GM21423 (cell line): ENCODE measurements at regions not wholly inside any gene's neighbourhood (a gene's known extent, or its start where the extent isn't known, plus 50 kb on each side); places are given as distances from the start of the nearest gene placed in this dataset.

ENCODE experiments used
- ATAC-seq: cut with Tn5 transposase; IDR thresholded peaks from one replicate; pipeline ENCODE4 v1.9.1; 2021; ENCODE audit warnings: mild to moderate bottlenecking, moderate library complexity; ENCODE audit not compliant: unreplicated experiment

DNA sequence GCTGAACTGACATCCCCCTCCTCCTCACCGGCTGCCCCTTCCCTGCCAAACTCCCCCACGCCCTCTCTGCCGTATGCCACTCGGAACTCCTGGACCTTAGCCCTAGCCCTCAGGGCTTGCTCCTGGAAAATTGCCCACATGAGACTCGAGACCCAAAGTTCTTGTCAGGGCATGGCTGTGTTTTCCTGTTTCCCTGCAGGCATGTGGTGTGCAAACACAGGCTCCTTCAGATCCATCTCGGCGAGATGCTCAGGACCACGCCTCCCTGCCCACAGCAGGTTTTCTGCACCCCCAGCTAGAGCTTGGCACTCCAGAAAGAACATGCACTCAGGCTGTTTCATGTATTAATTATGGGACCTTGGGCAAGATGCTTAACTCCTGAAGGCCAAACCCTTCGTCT lies 1480.4 kb downstream of the BRD1 start:
- no peak for ATAC-seq

DNA sequence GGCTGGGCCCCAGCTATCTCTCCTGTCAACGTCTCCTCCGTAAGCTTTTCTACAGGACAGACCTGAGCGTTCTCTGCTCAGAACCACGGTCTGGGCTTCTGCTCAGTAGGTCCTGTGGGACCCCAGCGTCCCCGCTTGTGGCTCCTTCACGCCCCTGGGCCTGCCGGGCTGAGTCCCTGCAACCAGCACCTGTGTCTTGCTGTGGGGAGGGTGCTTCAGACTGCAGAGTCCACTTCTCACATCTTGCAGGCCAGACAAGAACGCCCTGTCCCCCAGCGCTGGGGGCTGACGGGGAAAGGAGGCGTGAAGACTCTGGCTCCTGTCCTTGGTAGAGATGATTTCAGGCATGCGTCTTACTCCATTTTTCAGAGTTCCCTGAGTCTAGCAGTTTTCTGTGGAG lies 1480.8 kb downstream of the BRD1 start:
- no peak for ATAC-seq

DNA sequence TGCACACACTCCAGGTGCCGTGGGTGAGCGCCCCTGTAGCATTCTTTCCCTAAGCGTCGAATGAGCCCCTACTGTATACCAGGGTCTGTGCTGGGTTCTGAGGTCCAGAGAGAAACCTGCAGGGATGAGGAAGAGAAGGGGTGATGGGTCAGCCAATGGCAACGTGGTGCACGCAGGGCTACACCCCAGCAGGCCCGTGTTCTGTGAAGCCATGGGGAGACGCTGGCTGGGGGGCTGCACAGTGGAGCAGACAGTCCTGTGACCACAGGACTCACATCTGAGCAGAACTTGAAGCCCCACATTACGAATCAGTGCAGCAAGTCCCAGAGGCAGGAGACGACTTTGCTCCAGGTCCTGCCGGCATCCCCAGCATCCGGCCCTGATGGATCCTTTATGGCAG lies 1481.4 kb downstream of the BRD1 start:
- ATAC-seq: no peak

DNA sequence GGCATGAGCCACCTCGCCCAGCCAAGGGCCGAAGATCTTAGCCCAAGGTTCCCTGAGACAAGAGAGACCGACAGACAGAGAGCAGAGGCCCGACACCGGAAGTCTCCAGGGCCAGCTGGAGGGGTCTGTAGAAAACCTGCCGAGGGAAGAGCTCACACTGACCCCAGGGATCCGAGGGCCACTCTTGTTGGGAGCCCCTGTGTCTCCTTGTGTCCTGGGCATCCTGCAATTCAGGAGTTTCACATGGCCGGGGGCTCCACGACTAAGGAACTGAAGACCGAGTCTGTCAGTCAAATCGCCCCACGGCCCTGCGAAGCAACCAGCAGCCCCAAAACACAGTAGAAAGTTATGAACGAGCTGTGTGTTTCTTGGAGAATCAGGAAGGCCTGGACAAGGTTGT lies 1482.0 kb downstream of the BRD1 start:
- ATAC-seq: no peak

DNA sequence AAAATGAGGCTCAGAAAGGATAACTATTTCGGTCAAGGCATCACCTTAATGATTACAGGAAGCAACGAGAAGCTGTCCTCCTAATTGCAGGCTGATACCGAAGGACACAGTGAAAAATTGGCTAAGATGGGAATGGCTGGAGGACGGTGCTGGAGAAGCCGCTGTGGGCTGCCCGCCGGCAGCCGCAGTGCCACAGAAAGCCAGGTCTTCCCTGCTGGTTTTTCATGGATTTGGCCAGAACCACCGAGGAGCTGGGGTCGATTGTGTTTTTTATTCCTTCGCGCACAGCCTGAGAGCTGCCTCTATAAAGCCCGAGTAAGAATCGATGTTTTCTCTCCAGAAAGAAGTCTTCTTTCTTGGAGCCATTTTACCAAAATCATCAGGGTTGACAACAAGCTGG lies 1484.2 kb downstream of the BRD1 start:
- ATAC-seq: no peak

DNA sequence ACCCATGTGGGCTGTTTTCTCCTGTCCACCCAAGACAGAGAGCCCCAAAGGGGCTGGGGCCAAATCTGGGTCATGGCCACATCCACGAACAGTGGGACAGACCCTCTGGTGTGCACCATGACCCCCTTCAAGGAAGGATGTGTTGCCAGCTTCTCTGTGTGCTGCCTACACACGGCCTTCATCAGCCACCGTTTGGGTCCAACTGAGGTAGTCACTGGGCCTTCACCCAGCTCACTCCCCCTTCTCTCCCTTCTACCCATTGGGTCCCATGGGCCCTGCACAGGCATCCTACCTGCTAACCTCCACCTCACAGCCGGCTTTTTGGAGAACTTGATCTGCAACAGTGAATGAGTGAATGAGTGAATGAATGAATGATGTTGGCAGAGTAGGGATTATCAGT lies 1484.9 kb downstream of the BRD1 start:
- no peak for ATAC-seq

DNA sequence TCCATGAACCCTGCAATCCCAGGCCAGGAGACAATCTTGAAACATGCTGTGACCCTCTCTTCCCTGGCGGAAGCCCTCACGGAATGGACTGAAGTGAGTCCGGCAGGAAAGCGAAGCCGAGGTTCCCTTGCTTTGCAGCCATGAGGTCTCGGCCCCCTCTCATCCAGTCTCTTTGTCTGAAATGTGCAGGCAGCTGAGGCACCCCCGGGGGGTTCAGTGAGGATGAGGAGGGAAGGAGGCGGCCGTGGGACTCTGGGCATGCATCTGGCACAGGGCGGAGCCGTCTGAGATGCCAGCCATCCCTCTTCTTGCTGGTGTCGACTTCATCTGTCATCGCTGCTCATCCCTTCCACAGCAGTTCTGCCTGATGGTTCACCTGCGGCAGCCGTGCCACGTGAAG lies 1485.7 kb downstream of the BRD1 start:
- no peak for ATAC-seq

DNA sequence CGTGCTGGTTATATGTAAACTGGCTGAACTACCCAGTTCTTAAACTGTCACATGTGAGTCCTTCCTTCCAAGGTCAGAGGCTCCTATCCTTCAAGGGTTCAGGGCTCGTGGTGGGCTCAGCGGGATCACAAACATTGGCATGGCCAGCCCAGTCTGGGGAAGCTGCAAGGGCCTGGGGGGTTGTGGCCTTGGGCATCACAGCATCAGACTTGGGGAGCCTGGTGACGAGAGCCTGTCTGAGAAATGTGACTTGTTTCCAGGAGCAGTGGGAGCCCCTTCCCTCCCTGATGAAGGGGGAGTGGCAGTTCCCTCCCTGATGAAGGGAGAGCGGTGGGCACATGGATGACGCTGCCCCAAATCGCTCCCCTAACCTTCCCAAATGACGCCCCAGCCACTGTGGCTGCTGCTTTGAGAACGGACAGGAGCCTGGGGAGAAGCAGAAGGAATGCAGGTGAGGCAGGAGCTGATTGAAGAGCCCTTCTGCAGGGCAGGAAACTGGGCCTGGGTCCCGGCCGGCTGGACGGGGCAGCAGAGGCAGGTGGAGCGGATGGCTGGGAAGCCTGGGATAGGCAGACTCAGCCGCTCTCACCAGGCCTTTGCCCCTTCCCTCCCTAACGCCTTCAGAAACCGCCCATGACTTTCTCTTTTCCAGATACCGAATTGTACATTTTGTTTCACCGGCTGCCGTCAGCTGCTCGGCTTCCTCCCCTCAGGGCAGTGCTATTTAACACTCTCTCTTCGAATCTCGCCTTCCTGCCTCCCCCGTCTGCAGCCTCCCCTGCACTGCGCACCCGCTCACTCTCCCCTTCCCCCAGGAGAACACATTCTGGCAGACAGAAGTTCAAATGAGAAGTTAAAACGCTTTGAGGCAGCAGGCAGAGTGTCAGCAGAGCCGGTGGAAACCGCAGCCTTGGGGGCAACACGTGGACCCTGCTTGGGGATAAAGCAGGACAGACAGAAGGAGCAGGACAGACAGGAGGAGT lies 1486.7 kb downstream of the BRD1 start:
- ATAC-seq: no peak

DNA sequence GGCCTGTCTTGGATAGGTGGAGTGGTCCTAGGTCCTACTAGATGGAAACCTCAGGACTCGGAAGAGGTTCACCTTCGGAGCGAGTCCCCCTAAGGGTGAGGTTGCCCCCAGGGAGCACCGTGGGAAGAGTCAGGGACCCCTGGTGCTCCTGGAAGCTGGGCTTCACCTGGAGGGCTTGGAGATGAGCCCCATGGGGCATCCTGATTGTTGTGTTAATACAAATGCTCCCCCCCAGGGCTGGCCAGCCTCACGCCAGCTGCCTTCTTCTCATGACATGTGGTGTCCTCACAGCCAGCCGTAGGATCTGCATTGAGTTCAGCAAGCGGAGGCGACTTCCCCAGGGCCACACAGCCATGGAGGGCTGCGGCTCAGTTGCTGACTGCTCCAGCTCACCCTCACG lies 1487.5 kb downstream of the BRD1 start:
- ATAC-seq: no peak

DNA sequence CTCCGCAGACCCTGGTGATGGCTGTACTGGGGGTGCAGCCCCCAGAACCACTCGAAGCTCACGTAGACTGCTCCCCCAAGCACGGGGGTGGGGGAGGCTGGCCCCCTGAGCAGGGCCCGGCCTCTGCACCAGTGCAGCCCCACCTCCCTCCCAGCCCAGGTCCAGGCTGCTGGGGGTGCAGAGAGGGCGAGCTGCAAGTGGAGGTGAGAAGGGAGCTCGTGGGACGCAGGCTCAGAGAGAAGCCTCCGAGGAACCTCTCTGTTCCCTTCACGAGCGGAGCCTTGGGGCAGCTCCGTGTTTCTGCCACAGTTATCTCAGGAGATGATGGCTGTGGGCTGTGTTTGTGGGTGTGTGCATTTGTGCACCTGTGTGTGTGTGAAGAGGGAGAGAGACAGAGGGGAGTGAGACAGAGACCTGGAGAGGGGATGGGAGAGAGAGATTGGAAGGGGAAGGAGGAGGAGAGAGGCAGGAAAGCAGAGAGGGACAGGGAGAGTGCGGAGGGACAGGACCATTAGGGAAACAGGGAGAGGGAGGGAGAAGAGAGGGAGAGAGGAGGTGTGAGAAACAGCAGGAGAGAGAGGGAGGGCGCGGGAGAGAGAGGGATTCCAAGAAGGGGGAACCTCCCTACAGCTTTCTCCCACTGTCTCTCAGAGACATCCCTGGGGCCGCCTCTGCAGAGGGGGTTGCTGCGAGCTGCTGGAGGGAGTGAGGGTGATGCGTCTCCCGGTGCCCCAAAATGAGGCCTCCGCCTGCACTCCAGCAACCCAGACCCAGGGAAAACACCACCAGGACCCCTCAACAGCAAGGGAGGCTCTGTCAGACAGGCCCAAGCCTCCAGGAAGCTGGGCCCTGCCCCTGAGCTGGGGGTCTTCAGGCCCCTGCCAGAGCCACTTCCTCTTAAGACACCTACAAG lies 1488.6 kb downstream of the BRD1 start:
- no peak for ATAC-seq

DNA sequence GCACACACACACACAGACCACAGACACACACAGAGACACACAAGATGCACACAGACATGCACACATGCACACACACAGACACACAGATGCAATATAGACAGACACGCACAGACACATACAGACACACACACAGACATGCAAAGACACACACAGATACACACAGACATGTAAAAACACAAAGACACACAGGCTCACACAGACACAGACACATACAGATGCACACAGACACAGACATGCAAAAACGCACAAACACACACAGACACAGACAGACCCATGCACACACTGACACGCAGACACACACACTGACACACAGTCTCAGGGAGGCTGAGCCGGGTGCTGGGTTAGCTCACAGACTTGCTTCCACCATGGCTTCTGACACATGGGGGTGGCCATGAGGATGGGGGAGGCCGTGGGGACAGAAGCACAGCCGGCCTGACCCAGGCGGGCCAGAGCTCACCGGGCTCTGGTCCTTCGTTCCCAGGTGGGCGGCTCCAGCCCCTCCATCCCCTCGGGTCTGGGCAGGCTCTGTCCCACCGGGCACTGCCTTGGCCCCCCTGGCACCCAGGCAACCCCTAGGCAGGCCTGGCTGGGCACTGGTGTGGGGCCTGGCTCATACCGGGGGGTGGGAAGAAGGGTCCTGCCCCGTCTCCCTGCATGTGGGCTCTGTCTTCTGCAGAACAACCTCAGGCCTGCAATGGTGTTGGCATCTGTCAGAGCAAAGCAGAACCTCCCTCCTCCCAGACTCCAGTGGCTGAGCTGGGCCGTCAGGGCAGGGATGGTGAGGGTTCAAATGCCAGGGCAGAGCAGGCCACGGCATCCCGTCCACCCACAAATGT lies 1489.5 kb downstream of the BRD1 start:
- ATAC-seq: no peak

DNA sequence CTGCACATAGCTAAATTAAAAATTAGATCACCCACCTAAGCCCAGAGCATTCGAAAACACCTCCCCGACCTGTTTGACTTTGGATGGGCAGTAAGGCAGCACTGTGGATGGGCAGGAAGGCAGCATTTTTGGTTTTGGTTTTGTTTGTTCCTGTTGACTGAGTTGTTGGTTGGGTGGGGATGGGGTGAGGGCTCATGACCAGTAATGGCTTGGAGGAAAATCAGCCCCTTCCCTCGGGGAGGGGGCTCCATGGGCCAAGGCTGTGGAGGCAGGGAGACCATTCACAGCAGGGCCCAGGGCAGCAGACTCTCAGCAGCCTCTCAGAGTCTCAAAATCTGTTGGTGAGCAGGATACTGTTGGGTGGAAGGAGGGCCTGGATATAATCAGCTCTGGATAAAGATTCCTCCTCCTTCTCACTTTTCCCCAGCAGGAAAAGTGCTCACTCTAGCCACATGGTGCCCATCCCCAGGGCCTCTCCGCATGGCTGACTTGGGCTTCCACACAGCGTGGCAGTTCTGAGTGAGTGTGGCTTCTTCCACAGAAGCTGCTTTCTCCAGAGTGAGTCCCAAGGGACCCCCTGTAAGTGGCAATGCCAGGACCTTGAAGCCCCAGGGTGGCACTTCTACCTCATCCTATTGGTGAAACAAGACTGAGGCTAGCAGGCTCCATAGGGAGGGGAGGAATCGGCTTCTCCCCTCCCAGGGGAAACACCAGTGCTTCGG lies 1491.2 kb downstream of the BRD1 start:
- no peak for ATAC-seq

DNA sequence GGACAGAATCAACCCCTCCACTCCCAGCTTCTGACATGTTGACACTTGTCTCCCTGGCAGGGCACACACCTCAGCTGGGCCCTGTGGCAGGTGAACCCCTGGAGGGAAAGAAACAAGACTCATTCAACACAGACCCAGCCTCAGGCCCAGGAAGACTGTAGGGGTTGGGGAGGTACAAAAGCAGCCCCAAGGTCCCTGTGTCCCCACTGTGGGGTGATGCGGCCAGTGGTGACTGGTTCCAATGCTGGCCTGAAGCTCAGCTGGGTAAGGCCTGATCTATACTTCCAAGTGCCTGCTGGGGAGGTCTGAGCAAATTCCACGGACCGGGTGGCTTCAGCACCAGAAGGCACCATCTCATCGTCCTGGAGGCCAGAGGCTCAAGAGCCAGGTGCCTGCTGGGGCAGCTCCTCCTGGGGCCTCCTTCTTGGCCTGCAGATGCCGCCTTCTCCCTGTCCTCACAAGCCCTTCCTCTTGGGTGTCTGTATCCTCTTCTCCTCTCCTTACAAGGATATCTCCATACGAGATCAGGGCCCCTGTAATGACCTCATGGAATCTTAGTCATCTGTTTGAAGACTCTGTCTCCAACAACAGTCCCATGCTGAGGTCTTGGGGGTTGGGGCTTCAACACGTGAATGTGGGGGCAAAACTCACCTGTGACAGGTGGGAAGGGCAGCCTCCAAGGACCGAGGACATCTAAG lies 1492.1 kb downstream of the BRD1 start:
- ATAC-seq: no peak

DNA sequence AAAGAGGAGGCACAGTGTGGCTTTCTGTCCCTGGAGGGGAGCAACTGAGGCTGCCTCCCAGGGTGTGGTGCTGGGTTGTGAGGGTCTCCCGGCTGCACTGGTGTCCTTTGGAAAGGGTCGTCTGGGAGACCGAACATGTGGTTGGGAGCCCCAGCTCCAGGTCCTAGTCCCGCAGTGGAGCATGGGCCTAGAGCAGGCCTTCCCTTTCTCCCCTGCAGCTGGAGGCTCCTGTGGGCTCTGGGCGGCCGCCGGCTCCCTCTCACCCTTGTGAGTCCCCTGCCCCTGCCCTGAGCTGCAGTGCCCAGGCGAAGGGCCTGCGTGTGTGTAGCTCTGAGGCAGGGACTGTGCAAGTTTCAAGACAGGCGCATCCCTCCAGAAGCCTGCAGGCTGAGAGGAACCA lies 1492.7 kb downstream of the BRD1 start:
- no peak for ATAC-seq

DNA sequence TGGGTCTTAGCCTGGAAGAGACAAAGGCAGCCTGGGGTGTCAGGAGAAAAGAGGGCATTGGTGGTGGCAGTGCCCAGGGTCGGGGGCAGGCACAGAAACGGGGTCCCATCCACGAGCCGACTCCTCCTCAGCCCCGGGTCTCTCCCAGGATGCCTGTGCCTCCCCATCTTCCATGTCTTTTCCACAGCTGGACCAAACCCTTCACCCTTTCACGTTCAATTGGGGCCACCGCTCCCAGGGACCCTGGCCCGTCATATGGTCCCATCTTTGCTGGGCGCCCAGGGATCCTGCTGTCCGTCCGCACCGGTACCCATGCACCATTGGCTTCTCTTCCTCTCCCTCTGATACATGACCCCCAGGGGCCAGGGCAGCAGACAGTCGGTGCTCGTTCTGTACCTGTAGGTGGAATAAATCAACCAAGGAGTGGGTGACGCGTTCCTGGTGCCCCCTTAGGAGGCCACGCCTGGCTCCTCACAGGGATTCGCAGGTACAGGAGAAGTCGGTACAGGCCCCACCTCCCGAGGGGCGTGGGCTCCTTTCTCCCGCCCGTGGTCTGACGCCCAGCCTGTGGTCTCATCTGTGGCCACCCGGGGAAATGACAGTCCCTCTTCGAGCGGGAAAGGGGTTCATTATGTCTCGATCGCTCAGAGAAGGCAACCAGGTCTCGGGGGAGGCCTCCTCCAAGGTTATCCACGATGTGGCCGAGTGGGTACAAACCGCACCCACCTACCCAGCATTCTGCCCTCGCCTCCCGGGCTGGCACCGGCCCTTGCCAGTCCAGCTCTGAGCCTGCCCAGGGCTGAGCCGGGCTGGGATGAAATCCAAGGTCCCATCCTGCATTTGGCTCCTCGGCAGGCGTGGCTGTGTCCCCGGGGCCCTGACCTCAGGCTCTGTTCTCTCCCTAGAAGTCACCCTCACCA lies 1493.6 kb downstream of the BRD1 start:
- no peak for ATAC-seq

DNA sequence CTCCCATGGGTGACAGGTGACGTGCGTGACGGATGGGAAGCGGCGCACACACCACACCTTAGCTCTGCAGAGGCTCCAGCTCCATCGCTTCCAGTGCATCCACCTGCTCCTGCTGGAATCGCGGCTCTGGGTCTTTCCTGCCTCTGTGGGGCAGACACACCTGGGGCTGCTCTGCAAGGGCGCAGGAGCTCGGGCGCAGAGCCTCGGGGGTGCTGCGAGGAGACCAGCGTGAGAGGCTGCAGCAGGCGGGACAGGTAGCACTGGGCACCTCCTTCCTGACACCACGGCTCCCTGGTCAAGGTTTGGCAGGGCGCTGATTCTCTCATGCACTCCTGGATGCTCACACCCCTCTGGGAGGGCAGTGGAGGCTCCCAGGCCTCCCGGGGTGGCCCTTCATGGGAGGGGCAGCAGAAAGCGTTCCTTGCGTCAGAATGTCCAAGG lies 1494.3 kb downstream of the BRD1 start:
- ATAC-seq: no peak

DNA sequence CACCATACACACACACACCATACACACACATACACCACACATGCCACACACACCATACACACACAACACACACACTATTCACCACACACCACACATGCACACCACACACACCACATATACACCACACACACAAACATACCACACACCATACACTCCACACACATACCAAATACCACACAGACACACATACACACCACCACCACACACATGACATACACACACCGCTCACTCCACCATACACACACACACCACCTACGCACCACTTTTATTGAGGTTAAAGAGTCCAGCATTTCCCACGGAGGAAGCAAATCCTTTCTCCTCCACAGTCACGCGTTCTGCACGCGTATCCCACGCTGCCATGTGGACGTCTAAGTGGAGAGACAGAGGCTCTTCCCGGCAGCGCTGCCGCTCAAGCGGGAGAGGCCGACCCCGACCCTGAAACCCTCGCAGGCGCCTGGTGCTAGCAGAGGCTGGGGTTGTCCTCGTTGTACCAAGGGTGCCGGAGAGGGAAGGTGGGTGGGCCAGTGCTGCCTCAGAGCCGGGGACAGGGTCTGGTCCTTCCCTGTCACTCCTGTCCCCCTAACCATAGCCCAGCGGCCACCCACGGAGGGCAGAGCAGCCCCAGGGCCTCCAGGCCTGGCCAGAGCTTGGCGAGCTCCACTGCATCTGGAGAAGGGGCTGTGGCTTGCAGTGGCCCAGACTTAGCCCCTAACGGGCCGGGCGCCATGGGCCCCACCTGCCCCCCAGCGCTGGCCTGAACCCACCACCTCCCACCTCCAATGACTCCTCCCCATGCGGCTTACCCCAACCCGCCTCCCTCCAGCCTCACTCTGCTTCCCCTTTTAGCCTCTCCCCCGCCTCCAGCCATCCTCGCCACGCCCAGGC lies 1495.0 kb downstream of the BRD1 start:
- no peak for ATAC-seq
